SJCRH30 (cell line): ENCODE measurements at regions not wholly inside any gene's neighbourhood (a gene's known extent, or its start where the extent isn't known, plus 50 kb on each side); places are given as distances from the start of the nearest gene placed in this dataset.

ENCODE experiments used
- DNase-seq, 2 experiments: peaks; one replicate each; pipeline ENCODE4 v3.0.0-alpha.2; 2015 to 2020
- H3K27ac ChIP-seq: fragments of 250-450 bp; sonication (Bioruptor Pico); 2 replicates; pipeline ENCODE4 v1.5.1; 2020; ENCODE audit warnings: mild to moderate bottlenecking, moderate library complexity
- H3K27me3 ChIP-seq: fragments of 250-450 bp; sonication (Bioruptor Pico); 2 replicates; pipeline ENCODE4 v1.5.1; 2020; ENCODE audit warnings: mild to moderate bottlenecking, moderate library complexity
- H3K36me3 ChIP-seq: fragments of 250-450 bp; sonication (Bioruptor Pico); 2 replicates; pipeline ENCODE4 v1.5.1; 2020; ENCODE audit warnings: mild to moderate bottlenecking, moderate library complexity
- H3K4me1 ChIP-seq: fragments of 250-450 bp; sonication (Bioruptor Pico); 2 replicates; pipeline ENCODE4 v1.5.1; 2020; ENCODE audit warnings: mild to moderate bottlenecking, moderate library complexity
- H3K4me3 ChIP-seq: fragments of 250-450 bp; sonication (Bioruptor Pico); 2 replicates; pipeline ENCODE4 v1.5.1; 2020; ENCODE audit warnings: mild to moderate bottlenecking, moderate library complexity
- H3K9me3 ChIP-seq: fragments of 250-450 bp; sonication (Bioruptor Pico); replicated peaks from 2 replicates; pipeline ENCODE4 v1.5.1; 2020; ENCODE audit warnings: mild to moderate bottlenecking, moderate library complexity

GRCh38 chr3:72332036-72332435 is 516.2 kb downstream of the SHQ1 start:
- no peak for DNase-seq
- no peaks in the 10 kb centered on the region for H3K36me3 ChIP-seq
- H3K4me3 ChIP-seq, result no peak overlapping the region
- H3K27ac ChIP-seq, result no peak overlapping the region
- H3K4me1 ChIP-seq, result 0 out of 2 replicates have a peak, but pooled peaks cover 2% of the 10 kb centered on the region
- H3K9me3 ChIP-seq, result no peaks in the 10 kb centered on the region
- no peaks in the 10 kb centered on the region for H3K27me3 ChIP-seq

- H3K9me3 ChIP-seq, result no peaks in the 10 kb centered on the region
- H3K36me3 ChIP-seq, result no peaks in the 10 kb centered on the region
- H3K4me1 ChIP-seq, result no peaks in the 10 kb centered on the region
- no peak for DNase-seq
- no peaks in the 10 kb centered on the region for H3K27me3 ChIP-seq
- no peak overlapping the region for H3K27ac ChIP-seq
- no peak overlapping the region for H3K4me3 ChIP-seq
These were observed 517.2 kb downstream of the SHQ1 start for GRCh38 chr3:72331076-72331475.

- H3K9me3 ChIP-seq, result no peaks in the 10 kb centered on the region
- H3K27me3 ChIP-seq, result no peaks in the 10 kb centered on the region
- H3K27ac ChIP-seq, result no peak overlapping the region
- peak in 1 of 2 experiments; percentile 11 for DNase-seq
- H3K4me1 ChIP-seq, result no peaks in the 10 kb centered on the region
- H3K4me3 ChIP-seq, result no peak overlapping the region
- no peaks in the 10 kb centered on the region for H3K36me3 ChIP-seq
These were observed 518.9 kb downstream of the SHQ1 start for GRCh38 chr3:72329354-72329753.

GRCh38 chr3:72328755-72329277 is 519.4 kb downstream of the SHQ1 start:
- Histone ChIP-seq H3K9me3 (no peaks in the 10 kb centered on the region), H3K36me3 (no peaks in the 10 kb centered on the region), H3K27ac (no peak overlapping the region), H3K27me3 (no peaks in the 10 kb centered on the region), H3K4me3 (no peak overlapping the region), H3K4me1 (no peaks in the 10 kb centered on the region)
- no peak for DNase-seq

- Histone ChIP-seq H3K27me3 (no peaks in the 10 kb centered on the region), H3K27ac (no peak overlapping the region), H3K4me3 (no peak overlapping the region), H3K4me1 (no peaks in the 10 kb centered on the region), H3K9me3 (no peaks in the 10 kb centered on the region), H3K36me3 (no peaks in the 10 kb centered on the region)
- no peak for DNase-seq
These were observed 521.2 kb downstream of the SHQ1 start for GRCh38 chr3:72327008-72327407.

- H3K36me3 ChIP-seq, result no peaks in the 10 kb centered on the region
- H3K9me3 ChIP-seq, result no peaks in the 10 kb centered on the region
- DNase-seq, result no peak
- no peak overlapping the region for H3K4me3 ChIP-seq
- H3K27ac ChIP-seq, result no peak overlapping the region
- no peaks in the 10 kb centered on the region for H3K4me1 ChIP-seq
- H3K27me3 ChIP-seq, result no peaks in the 10 kb centered on the region
These were observed 523.9 kb downstream of the SHQ1 start for GRCh38 chr3:72324253-72324811.

GRCh38 chr3:72323773-72324172 is 524.5 kb downstream of the SHQ1 start:
- Histone ChIP-seq H3K4me1 (peaks cover under 1% of the 10 kb centered on the region; the same call in 1 of the 2 replicates), H3K4me3 (no peak overlapping the region), H3K9me3 (no peaks in the 10 kb centered on the region), H3K27ac (no peak overlapping the region), H3K36me3 (no peaks in the 10 kb centered on the region), H3K27me3 (no peaks in the 10 kb centered on the region)
- no peak for DNase-seq

GRCh38 chr3:72322264-72322976 is 525.8 kb downstream of the SHQ1 start:
- H3K27me3 ChIP-seq, result no peaks in the 10 kb centered on the region
- no peaks in the 10 kb centered on the region for H3K9me3 ChIP-seq
- no peaks in the 10 kb centered on the region for H3K36me3 ChIP-seq
- no peak overlapping the region for H3K27ac ChIP-seq
- H3K4me3 ChIP-seq, result no peak overlapping the region
- no peak for DNase-seq
- peaks cover 4% of the 10 kb centered on the region; the same call in 1 of the 2 replicates for H3K4me1 ChIP-seq

GRCh38 chr3:72320955-72321303 is 527.3 kb downstream of the SHQ1 start:
- Histone ChIP-seq H3K27ac (no peak overlapping the region), H3K4me1 (peaks cover 4% of the 10 kb centered on the region; the same call in 1 of the 2 replicates), H3K4me3 (no peak overlapping the region), H3K27me3 (no peaks in the 10 kb centered on the region), H3K36me3 (no peaks in the 10 kb centered on the region), H3K9me3 (no peaks in the 10 kb centered on the region)
- no peak for DNase-seq

- Histone ChIP-seq H3K9me3 (no peaks in the 10 kb centered on the region), H3K4me3 (no peak overlapping the region), H3K27ac (no peak overlapping the region), H3K36me3 (no peaks in the 10 kb centered on the region), H3K27me3 (no peaks in the 10 kb centered on the region), H3K4me1 (peaks cover 4% of the 10 kb centered on the region; the same call in 1 of the 2 replicates)
- no peak for DNase-seq
These were observed 527.9 kb downstream of the SHQ1 start for GRCh38 chr3:72320095-72320954.

- H3K4me3 ChIP-seq, result no peak overlapping the region
- no peaks in the 10 kb centered on the region for H3K36me3 ChIP-seq
- no peaks in the 10 kb centered on the region for H3K27me3 ChIP-seq
- peaks cover 4% of the 10 kb centered on the region; the same call in 1 of the 2 replicates for H3K4me1 ChIP-seq
- H3K9me3 ChIP-seq, result no peaks in the 10 kb centered on the region
- peak in 1 of 2 experiments; percentile 15 for DNase-seq
- no peak overlapping the region for H3K27ac ChIP-seq
These were observed 528.8 kb downstream of the SHQ1 start for GRCh38 chr3:72319194-72320094.

- Histone ChIP-seq H3K4me1 (peaks cover 4% of the 10 kb centered on the region; the same call in 1 of the 2 replicates), H3K4me3 (no peak overlapping the region), H3K27ac (peak overlapping the region; percentile 17; the same call in 1 of the 2 replicates), H3K9me3 (no peaks in the 10 kb centered on the region), H3K36me3 (no peaks in the 10 kb centered on the region), H3K27me3 (no peaks in the 10 kb centered on the region)
- DNase-seq, result peak; percentile 57 to 72
These were observed 529.6 kb downstream of the SHQ1 start for GRCh38 chr3:72318504-72319193.

- Histone ChIP-seq H3K27ac (no peak overlapping the region), H3K36me3 (no peaks in the 10 kb centered on the region), H3K4me1 (peaks cover 4% of the 10 kb centered on the region; the same call in 1 of the 2 replicates), H3K4me3 (no peak overlapping the region), H3K9me3 (no peaks in the 10 kb centered on the region), H3K27me3 (no peaks in the 10 kb centered on the region)
- no peak for DNase-seq
These were observed 530.8 kb downstream of the SHQ1 start for GRCh38 chr3:72317491-72317890.
